PC-3 (cell line): ENCODE measurements at regions not wholly inside any gene's neighbourhood (a gene's known extent, or its start where the extent isn't known, plus 50 kb on each side); places are given as distances from the start of the nearest gene placed in this dataset.

Experiments
- CTCF ChIP-seq: fragments of 300-600 bp; sonication (generic); conservative IDR thresholded peaks from 2 replicates; pipeline ENCODE4 v1.5.1; 2017; ENCODE audit warnings: antibody characterized with exemption, low read depth, mild to moderate bottlenecking, low read length
- EZH2 ChIP-seq: fragments of 300-600 bp; sonication (generic); IDR thresholded peaks from one replicate; pipeline ENCODE4 v1.6.1; 2017; ENCODE audit warnings: antibody characterized with exemption, mild to moderate bottlenecking, low read length; ENCODE audit not compliant: unreplicated experiment
- EZH2phosphoT487 ChIP-seq: fragments of 300-600 bp; sonication (generic); IDR thresholded peaks from 2 replicates; pipeline ENCODE4 v1.6.1; 2018; ENCODE audit warnings: mild to moderate bottlenecking, antibody characterized with exemption, low read length, borderline replicate concordance

GRCh38 chr6:56790414-56790813 is 147.7 kb upstream of the DST start:
- no peak for TF ChIP-seq CTCF
- no peak for TF ChIP-seq EZH2
- TF ChIP-seq EZH2phosphoT487 = no peak
